ENCODE measurements at regions not wholly inside any gene's neighbourhood (a gene's known extent, or its start where the extent isn't known, plus 50 kb on each side); places are given as distances from the start of the nearest gene placed in this dataset.

- H3K27me3 Mint-ChIP-seq, result no peaks in the 10 kb centered on the region
- no peak for ATAC-seq
- no peak overlapping the region for H3K4me3 Mint-ChIP-seq
- no peaks in the 10 kb centered on the region for H3K4me1 Mint-ChIP-seq
- H3K9me3 Mint-ChIP-seq, result no peaks in the 10 kb centered on the region
- H3K36me3 Mint-ChIP-seq, result no peaks in the 10 kb centered on the region
- H3K27ac Mint-ChIP-seq, result no peak overlapping the region
Observed at GRCh38 chr10:89867964-89868363, 166.6 kb downstream of the KIF20B start.

- no peak overlapping the region for H3K4me3 Mint-ChIP-seq
Observed at GRCh38 chr10:89869180-89869579, 167.8 kb downstream of the KIF20B start.

GRCh38 chr10:89869592-89870156 is 168.3 kb downstream of the KIF20B start:
- peaks cover 12% of the 10 kb centered on the region for H3K4me1 Mint-ChIP-seq
- no peak for ATAC-seq
- H3K27me3 Mint-ChIP-seq, result no peaks in the 10 kb centered on the region
- H3K9me3 Mint-ChIP-seq, result no peaks in the 10 kb centered on the region
- no peaks in the 10 kb centered on the region for H3K36me3 Mint-ChIP-seq
- H3K27ac Mint-ChIP-seq, result no peak overlapping the region
- no peak overlapping the region for H3K4me3 Mint-ChIP-seq

More at GRCh38 chr10:89869180-89869579, 167.8 kb downstream of the KIF20B start:
- H3K27me3 Mint-ChIP-seq, result no peaks in the 10 kb centered on the region
- H3K27ac Mint-ChIP-seq, result no peak overlapping the region
- peaks cover 11% of the 10 kb centered on the region for H3K4me1 Mint-ChIP-seq
- no peaks in the 10 kb centered on the region for H3K36me3 Mint-ChIP-seq
- H3K9me3 Mint-ChIP-seq, result no peaks in the 10 kb centered on the region
- no peak for ATAC-seq

- Mint-ChIP-seq H3K27me3 (no peaks in the 10 kb centered on the region), H3K9me3 (peaks cover 3% of the 10 kb centered on the region), H3K27ac (no peak overlapping the region), H3K4me3 (no peak overlapping the region), H3K4me1 (peaks cover 12% of the 10 kb centered on the region), H3K36me3 (no peaks in the 10 kb centered on the region)
- ATAC-seq, result no peak
Observed at GRCh38 chr10:89870936-89871335, 169.5 kb downstream of the KIF20B start.

- H3K9me3 Mint-ChIP-seq, result peaks cover 3% of the 10 kb centered on the region
- H3K4me3 Mint-ChIP-seq, result no peak overlapping the region
- H3K4me1 Mint-ChIP-seq, result peaks cover 12% of the 10 kb centered on the region
- no peak overlapping the region for H3K27ac Mint-ChIP-seq
- ATAC-seq, result peak; percentile 64
- no peaks in the 10 kb centered on the region for H3K27me3 Mint-ChIP-seq
- no peaks in the 10 kb centered on the region for H3K36me3 Mint-ChIP-seq
Observed at GRCh38 chr10:89873055-89873454, 171.7 kb downstream of the KIF20B start.

GRCh38 chr10:89875557-89875956 is 174.2 kb downstream of the KIF20B start:
- Mint-ChIP-seq H3K27me3 (no peaks in the 10 kb centered on the region), H3K9me3 (peaks cover 8% of the 10 kb centered on the region), H3K27ac (no peak overlapping the region), H3K4me1 (peaks cover 12% of the 10 kb centered on the region), H3K36me3 (no peaks in the 10 kb centered on the region), H3K4me3 (no peak overlapping the region)
- no peak for ATAC-seq

GRCh38 chr10:89879121-89879520 is 177.7 kb downstream of the KIF20B start:
- H3K4me3 Mint-ChIP-seq, result no peak overlapping the region
- peaks cover 25% of the 10 kb centered on the region for H3K9me3 Mint-ChIP-seq
- H3K27me3 Mint-ChIP-seq, result peaks cover 22% of the 10 kb centered on the region
- H3K27ac Mint-ChIP-seq, result no peak overlapping the region
- H3K36me3 Mint-ChIP-seq, result peaks cover 11% of the 10 kb centered on the region
- peaks cover 1% of the 10 kb centered on the region for H3K4me1 Mint-ChIP-seq
- no peak for ATAC-seq

GRCh38 chr10:89887406-89887805 is 186.0 kb downstream of the KIF20B start:
- Mint-ChIP-seq H3K4me1 (peaks cover 35% of the 10 kb centered on the region), H3K27ac (peak overlapping the region; percentile 86), H3K27me3 (peaks cover 10% of the 10 kb centered on the region), H3K36me3 (no peaks in the 10 kb centered on the region), H3K4me3 (peak overlapping the region; percentile 60), H3K9me3 (peaks cover 7% of the 10 kb centered on the region)
- ATAC-seq, result peak; percentile 46

GRCh38 chr10:89887830-89888229 is 186.4 kb downstream of the KIF20B start:
- Mint-ChIP-seq H3K9me3 (peaks cover 3% of the 10 kb centered on the region), H3K27ac (peak overlapping the region; percentile 86)

GRCh38 chr10:89888321-89889070 is 187.1 kb downstream of the KIF20B start:
- H3K27me3 Mint-ChIP-seq, result peaks cover 7% of the 10 kb centered on the region
- H3K4me1 Mint-ChIP-seq, result peaks cover 35% of the 10 kb centered on the region
- peaks cover 3% of the 10 kb centered on the region for H3K9me3 Mint-ChIP-seq
- H3K36me3 Mint-ChIP-seq, result no peaks in the 10 kb centered on the region
- peak; percentile 87 for ATAC-seq
- H3K4me3 Mint-ChIP-seq, result peak overlapping the region; percentile 13
- H3K27ac Mint-ChIP-seq, result peak overlapping the region; percentile 86

More at GRCh38 chr10:89887830-89888229, 186.4 kb downstream of the KIF20B start:
- peak; percentile 81 for ATAC-seq
- H3K4me3 Mint-ChIP-seq, result peak overlapping the region; percentile 60
- peaks cover 35% of the 10 kb centered on the region for H3K4me1 Mint-ChIP-seq
- H3K27me3 Mint-ChIP-seq, result peaks cover 10% of the 10 kb centered on the region
- no peaks in the 10 kb centered on the region for H3K36me3 Mint-ChIP-seq

GRCh38 chr10:89889606-89890005 is 188.2 kb downstream of the KIF20B start:
- Mint-ChIP-seq H3K4me1 (peaks cover 35% of the 10 kb centered on the region), H3K36me3 (no peaks in the 10 kb centered on the region), H3K4me3 (no peak overlapping the region), H3K27me3 (no peaks in the 10 kb centered on the region), H3K27ac (peak overlapping the region; percentile 86), H3K9me3 (peaks cover 3% of the 10 kb centered on the region)
- ATAC-seq, result peak; percentile 13

- H3K27ac Mint-ChIP-seq, result peak overlapping the region; percentile 86
- H3K27me3 Mint-ChIP-seq, result no peaks in the 10 kb centered on the region
- H3K36me3 Mint-ChIP-seq, result no peaks in the 10 kb centered on the region
- H3K9me3 Mint-ChIP-seq, result peaks cover 3% of the 10 kb centered on the region
- peaks cover 35% of the 10 kb centered on the region for H3K4me1 Mint-ChIP-seq
- no peak overlapping the region for H3K4me3 Mint-ChIP-seq
- ATAC-seq, result no peak
Observed at GRCh38 chr10:89891006-89891535, 189.7 kb downstream of the KIF20B start.

- Mint-ChIP-seq H3K9me3 (peaks cover 3% of the 10 kb centered on the region), H3K36me3 (peaks cover 6% of the 10 kb centered on the region), H3K4me1 (peaks cover 21% of the 10 kb centered on the region), H3K27me3 (no peaks in the 10 kb centered on the region), H3K27ac (no peak overlapping the region), H3K4me3 (no peak overlapping the region)
- no peak for ATAC-seq
Observed at GRCh38 chr10:89894051-89894450, 192.7 kb downstream of the KIF20B start.

- no peak overlapping the region for H3K27ac Mint-ChIP-seq
- H3K36me3 Mint-ChIP-seq, result peaks cover 11% of the 10 kb centered on the region
- ATAC-seq, result no peak
- no peak overlapping the region for H3K4me3 Mint-ChIP-seq
- H3K9me3 Mint-ChIP-seq, result no peaks in the 10 kb centered on the region
- H3K27me3 Mint-ChIP-seq, result no peaks in the 10 kb centered on the region
- H3K4me1 Mint-ChIP-seq, result peaks cover 11% of the 10 kb centered on the region
Observed at GRCh38 chr10:89900554-89900953, 199.2 kb downstream of the KIF20B start.

GRCh38 chr10:89901895-89902294 is 200.5 kb downstream of the KIF20B start:
- Mint-ChIP-seq H3K36me3 (peaks cover 5% of the 10 kb centered on the region), H3K9me3 (no peaks in the 10 kb centered on the region), H3K4me3 (no peak overlapping the region), H3K4me1 (peaks cover 15% of the 10 kb centered on the region), H3K27me3 (peaks cover 4% of the 10 kb centered on the region), H3K27ac (no peak overlapping the region)
- ATAC-seq, result no peak

- peaks cover 14% of the 10 kb centered on the region for H3K4me1 Mint-ChIP-seq
- H3K9me3 Mint-ChIP-seq, result no peaks in the 10 kb centered on the region
- peaks cover 19% of the 10 kb centered on the region for H3K27me3 Mint-ChIP-seq
- H3K27ac Mint-ChIP-seq, result no peak overlapping the region
- peaks cover 3% of the 10 kb centered on the region for H3K36me3 Mint-ChIP-seq
- no peak for ATAC-seq
- no peak overlapping the region for H3K4me3 Mint-ChIP-seq
Observed at GRCh38 chr10:89904755-89905154, 203.4 kb downstream of the KIF20B start.
